Rectal smooth muscle tissue (tissue), 1 donor: ENCODE measurements at regions not wholly inside any gene's neighbourhood (a gene's known extent, or its start where the extent isn't known, plus 50 kb on each side); places are given as distances from the start of the nearest gene placed in this dataset.

Experiments used
- H3K27ac ChIP-seq: one replicate; pipeline ENCODE4 v1.7.0; 2013; ENCODE audit warnings: low read depth, low read length, inconsistent platforms
- H3K27me3 ChIP-seq: one replicate; pipeline ENCODE4 v1.7.0; 2013; ENCODE audit warnings: low read length; ENCODE audit not compliant: control insufficient read depth, insufficient read depth
- H3K36me3 ChIP-seq: one replicate; pipeline ENCODE4 v1.7.0; 2013; ENCODE audit warnings: low read length; ENCODE audit not compliant: control insufficient read depth, insufficient read depth
- H3K4me1 ChIP-seq: one replicate; pipeline ENCODE4 v1.7.0; 2013; ENCODE audit warnings: low read length; ENCODE audit not compliant: control insufficient read depth, insufficient read depth
- H3K4me3 ChIP-seq: one replicate; pipeline ENCODE4 v1.7.0; 2013; ENCODE audit warnings: low read length
- H3K9ac ChIP-seq: one replicate; pipeline ENCODE4 v1.7.0; 2013; ENCODE audit warnings: low read length

- Histone ChIP-seq H3K27me3 (no peaks in the 10 kb centered on the region), H3K4me3 (no peak overlapping the region), H3K36me3 (no peaks in the 10 kb centered on the region), H3K27ac (no peak overlapping the region), H3K4me1 (peaks cover 3% of the 10 kb centered on the region), H3K9ac (no peak overlapping the region)
Measured at GRCh38 chr3:72205297-72205826, 420.4 kb upstream of the PROK2 start.

GRCh38 chr3:72204452-72204851 lies 419.5 kb upstream of the PROK2 start:
- Histone ChIP-seq H3K4me3 (no peak overlapping the region), H3K9ac (no peak overlapping the region), H3K27ac (no peak overlapping the region), H3K36me3 (no peaks in the 10 kb centered on the region), H3K27me3 (no peaks in the 10 kb centered on the region), H3K4me1 (peaks cover 3% of the 10 kb centered on the region)

GRCh38 chr3:72203613-72204349 lies 418.8 kb upstream of the PROK2 start:
- no peaks in the 10 kb centered on the region for H3K27me3 ChIP-seq
- no peak overlapping the region for H3K27ac ChIP-seq
- no peak overlapping the region for H3K4me3 ChIP-seq
- H3K36me3 ChIP-seq, result no peaks in the 10 kb centered on the region
- no peak overlapping the region for H3K9ac ChIP-seq
- peaks cover 3% of the 10 kb centered on the region for H3K4me1 ChIP-seq

- no peaks in the 10 kb centered on the region for H3K36me3 ChIP-seq
- no peak overlapping the region for H3K27ac ChIP-seq
- H3K4me3 ChIP-seq, result no peak overlapping the region
- no peak overlapping the region for H3K9ac ChIP-seq
- H3K4me1 ChIP-seq, result peaks cover 3% of the 10 kb centered on the region
- H3K27me3 ChIP-seq, result no peaks in the 10 kb centered on the region
Measured at GRCh38 chr3:72203105-72203504, 418.2 kb upstream of the PROK2 start.

DNA sequence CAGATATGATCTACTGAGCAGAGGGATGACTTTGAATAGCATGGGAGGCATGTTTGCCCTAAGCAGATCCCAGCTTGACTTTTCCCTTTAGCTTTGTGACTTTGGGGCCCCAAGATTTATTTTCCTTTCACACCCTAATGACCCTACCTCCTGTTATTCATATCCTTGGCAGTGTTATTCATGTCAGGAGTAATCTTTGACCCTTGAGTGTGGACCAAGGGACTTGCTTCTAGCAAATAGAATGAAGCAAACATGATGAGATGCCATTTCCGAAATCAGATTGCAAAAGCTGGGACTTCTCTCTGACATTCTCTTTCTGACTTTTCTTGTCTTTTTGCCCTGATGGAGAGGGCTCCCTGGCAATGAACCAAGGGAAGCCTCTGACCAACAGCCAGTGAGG lies 415.4 kb upstream of the PROK2 start:
- Histone ChIP-seq H3K27ac (no peak overlapping the region), H3K4me3 (no peak overlapping the region), H3K36me3 (no peaks in the 10 kb centered on the region), H3K27me3 (no peaks in the 10 kb centered on the region), H3K4me1 (peaks cover 3% of the 10 kb centered on the region), H3K9ac (no peak overlapping the region)

- H3K36me3 ChIP-seq, result no peaks in the 10 kb centered on the region
- no peak overlapping the region for H3K9ac ChIP-seq
- no peak overlapping the region for H3K27ac ChIP-seq
- H3K4me1 ChIP-seq, result no peaks in the 10 kb centered on the region
- no peak overlapping the region for H3K4me3 ChIP-seq
- H3K27me3 ChIP-seq, result no peaks in the 10 kb centered on the region
Measured at GRCh38 chr3:72199530-72199929, 414.6 kb upstream of the PROK2 start.

DNA sequence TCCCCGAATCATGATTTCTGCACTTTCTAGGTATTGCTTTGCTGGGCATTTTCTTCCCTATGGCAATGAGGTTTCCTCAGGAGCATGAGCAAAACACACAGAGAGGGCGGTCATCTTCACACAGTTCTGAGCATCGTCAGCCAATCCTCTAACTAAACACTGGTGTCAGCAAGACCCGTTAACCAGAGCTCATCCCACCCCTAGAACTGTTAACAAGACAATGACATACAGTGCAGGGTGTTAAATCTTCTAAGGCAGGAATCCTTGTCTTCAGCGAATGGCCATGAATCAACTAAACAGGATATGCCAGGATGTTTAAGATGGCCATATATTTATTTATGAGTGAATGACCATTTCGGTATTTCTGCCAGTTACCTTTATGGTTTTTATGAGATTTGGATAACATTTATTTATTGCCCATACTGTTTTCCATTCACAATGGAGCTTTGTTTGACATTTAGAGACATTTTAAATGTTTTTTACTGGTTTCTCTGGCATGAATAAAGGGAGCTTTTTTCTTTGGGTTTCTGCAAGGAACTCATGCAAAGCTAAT lies 411.5 kb upstream of the PROK2 start:
- Histone ChIP-seq H3K27ac (no peak overlapping the region), H3K36me3 (no peaks in the 10 kb centered on the region), H3K4me1 (no peaks in the 10 kb centered on the region), H3K4me3 (no peak overlapping the region), H3K9ac (no peak overlapping the region), H3K27me3 (no peaks in the 10 kb centered on the region)

DNA sequence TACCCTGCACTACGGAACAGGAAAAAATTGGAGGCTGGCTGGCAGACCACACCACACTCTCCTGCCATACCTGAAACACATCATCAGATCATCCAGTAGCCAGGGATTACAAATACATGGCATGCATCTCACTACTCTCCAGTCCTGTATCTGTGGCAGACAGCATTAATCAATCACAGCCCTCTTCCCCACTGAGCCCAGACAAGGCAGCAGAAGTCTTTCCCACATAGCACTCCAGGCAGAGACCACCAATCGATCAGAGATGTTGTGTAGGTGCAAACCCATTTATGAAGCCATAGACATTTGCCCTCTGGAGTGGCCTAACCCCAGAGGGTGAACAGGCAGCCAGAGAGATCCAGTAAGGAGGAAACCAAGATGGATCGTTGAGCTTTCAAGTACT lies 410.9 kb upstream of the PROK2 start:
- no peaks in the 10 kb centered on the region for H3K36me3 ChIP-seq
- H3K27me3 ChIP-seq, result no peaks in the 10 kb centered on the region
- H3K9ac ChIP-seq, result no peak overlapping the region
- H3K27ac ChIP-seq, result no peak overlapping the region
- no peak overlapping the region for H3K4me3 ChIP-seq
- no peaks in the 10 kb centered on the region for H3K4me1 ChIP-seq

GRCh38 chr3:72194458-72194857 lies 409.5 kb upstream of the PROK2 start:
- Histone ChIP-seq H3K4me1 (no peaks in the 10 kb centered on the region), H3K27ac (no peak overlapping the region), H3K9ac (no peak overlapping the region), H3K27me3 (no peaks in the 10 kb centered on the region), H3K4me3 (no peak overlapping the region), H3K36me3 (no peaks in the 10 kb centered on the region)

GRCh38 chr3:72193771-72194430 lies 409.0 kb upstream of the PROK2 start:
- H3K9ac ChIP-seq, result no peak overlapping the region
- H3K36me3 ChIP-seq, result no peaks in the 10 kb centered on the region
- no peaks in the 10 kb centered on the region for H3K4me1 ChIP-seq
- no peak overlapping the region for H3K27ac ChIP-seq
- H3K4me3 ChIP-seq, result no peak overlapping the region
- H3K27me3 ChIP-seq, result no peaks in the 10 kb centered on the region

- Histone ChIP-seq H3K27me3 (no peaks in the 10 kb centered on the region), H3K4me3 (no peak overlapping the region), H3K4me1 (no peaks in the 10 kb centered on the region), H3K36me3 (no peaks in the 10 kb centered on the region), H3K9ac (no peak overlapping the region), H3K27ac (no peak overlapping the region)
Measured at GRCh38 chr3:72192572-72192971, 407.6 kb upstream of the PROK2 start.

DNA sequence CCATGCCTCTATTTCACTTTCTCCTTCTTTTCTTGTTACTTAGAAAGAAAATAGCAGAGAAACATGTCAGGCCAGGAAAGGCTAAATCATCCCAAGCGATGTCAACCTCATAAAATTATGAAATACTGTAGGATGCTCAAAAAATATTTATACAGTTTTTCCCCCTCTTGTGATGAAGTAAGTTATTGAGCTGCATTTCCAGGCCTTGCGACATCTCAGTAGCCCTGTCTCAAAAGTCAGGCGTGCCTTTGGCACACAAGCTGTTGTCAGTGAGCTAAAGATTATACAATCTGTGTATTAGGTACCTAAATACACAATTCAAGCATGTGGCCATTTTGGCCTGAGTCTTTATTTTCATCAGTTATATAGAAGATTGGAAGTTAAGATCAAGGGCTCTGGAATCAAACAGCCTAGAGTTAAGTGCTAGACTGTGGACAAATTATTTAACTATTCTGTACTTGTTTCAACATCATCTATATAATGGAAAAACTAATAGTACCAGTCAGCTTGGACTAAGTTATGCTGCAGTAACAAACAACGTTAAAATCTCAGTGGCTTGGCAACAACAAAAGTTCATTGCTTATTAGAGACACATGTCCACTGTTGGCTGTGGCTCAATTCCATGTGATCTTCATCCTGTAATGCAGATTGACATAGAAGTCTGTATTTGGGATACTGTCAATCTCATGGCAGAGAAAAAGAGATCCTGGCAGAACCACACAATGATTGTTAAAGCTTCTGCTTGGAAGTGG lies 406.4 kb upstream of the PROK2 start:
- H3K4me3 ChIP-seq, result no peak overlapping the region
- H3K9ac ChIP-seq, result no peak overlapping the region
- H3K27me3 ChIP-seq, result no peaks in the 10 kb centered on the region
- H3K36me3 ChIP-seq, result no peaks in the 10 kb centered on the region
- H3K4me1 ChIP-seq, result no peaks in the 10 kb centered on the region
- no peak overlapping the region for H3K27ac ChIP-seq
